ENCODE measurements at regions not wholly inside any gene's neighbourhood (a gene's known extent, or its start where the extent isn't known, plus 50 kb on each side); places are given as distances from the start of the nearest gene placed in this dataset.

GRCh38 chr15:72933976-72934375 lies 118.3 kb upstream of the NEO1 start:
- Histone ChIP-seq H3K27me3 (no peaks in the 10 kb centered on the region), H3K27ac (no peak overlapping the region), H3K9me3 (no peaks in the 10 kb centered on the region), H3K36me3 (no peaks in the 10 kb centered on the region), H3K4me1 (no peaks in the 10 kb centered on the region), H3K4me3 (no peak overlapping the region)
- TF ChIP-seq, protein P1, sequence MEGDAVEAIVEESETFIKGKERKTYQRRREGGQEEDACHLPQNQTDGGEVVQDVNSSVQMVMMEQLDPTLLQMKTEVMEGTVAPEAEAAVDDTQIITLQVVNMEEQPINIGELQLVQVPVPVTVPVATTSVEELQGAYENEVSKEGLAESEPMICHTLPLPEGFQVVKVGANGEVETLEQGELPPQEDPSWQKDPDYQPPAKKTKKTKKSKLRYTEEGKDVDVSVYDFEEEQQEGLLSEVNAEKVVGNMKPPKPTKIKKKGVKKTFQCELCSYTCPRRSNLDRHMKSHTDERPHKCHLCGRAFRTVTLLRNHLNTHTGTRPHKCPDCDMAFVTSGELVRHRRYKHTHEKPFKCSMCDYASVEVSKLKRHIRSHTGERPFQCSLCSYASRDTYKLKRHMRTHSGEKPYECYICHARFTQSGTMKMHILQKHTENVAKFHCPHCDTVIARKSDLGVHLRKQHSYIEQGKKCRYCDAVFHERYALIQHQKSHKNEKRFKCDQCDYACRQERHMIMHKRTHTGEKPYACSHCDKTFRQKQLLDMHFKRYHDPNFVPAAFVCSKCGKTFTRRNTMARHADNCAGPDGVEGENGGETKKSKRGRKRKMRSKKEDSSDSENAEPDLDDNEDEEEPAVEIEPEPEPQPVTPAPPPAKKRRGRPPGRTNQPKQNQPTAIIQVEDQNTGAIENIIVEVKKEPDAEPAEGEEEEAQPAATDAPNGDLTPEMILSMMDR (IDR thresholded peaks at IDR 0.05) = no peak
- no peak for DNase-seq (ENCODE audit: low spot score)

GRCh38 chr15:72932472-72932871 lies 119.8 kb upstream of the NEO1 start:
- Histone ChIP-seq H3K27me3 (no peaks in the 10 kb centered on the region), H3K4me3 (no peak overlapping the region)
- TF ChIP-seq, protein P1 (IDR thresholded peaks at IDR 0.05) = no peak

GRCh38 chr15:72927451-72927850 lies 124.8 kb upstream of the NEO1 start:
- H3K4me3 ChIP-seq = no peak overlapping the region
- no peak overlapping the region for H3K27ac ChIP-seq
- H3K27me3 ChIP-seq = no peaks in the 10 kb centered on the region
- H3K9me3 ChIP-seq = no peaks in the 10 kb centered on the region
- no peak for DNase-seq (ENCODE audit: low spot score)
- H3K4me1 ChIP-seq = no peaks in the 10 kb centered on the region
- TF ChIP-seq, protein P1 (IDR thresholded peaks at IDR 0.05) = no peak
- no peaks in the 10 kb centered on the region for H3K36me3 ChIP-seq

More at GRCh38 chr15:72932472-72932871, 119.8 kb upstream of the NEO1 start:
- no peaks in the 10 kb centered on the region for H3K4me1 ChIP-seq
- no peak for DNase-seq (ENCODE audit: low spot score)
- no peaks in the 10 kb centered on the region for H3K9me3 ChIP-seq
- H3K27ac ChIP-seq = no peak overlapping the region
- H3K36me3 ChIP-seq = no peaks in the 10 kb centered on the region

DNA sequence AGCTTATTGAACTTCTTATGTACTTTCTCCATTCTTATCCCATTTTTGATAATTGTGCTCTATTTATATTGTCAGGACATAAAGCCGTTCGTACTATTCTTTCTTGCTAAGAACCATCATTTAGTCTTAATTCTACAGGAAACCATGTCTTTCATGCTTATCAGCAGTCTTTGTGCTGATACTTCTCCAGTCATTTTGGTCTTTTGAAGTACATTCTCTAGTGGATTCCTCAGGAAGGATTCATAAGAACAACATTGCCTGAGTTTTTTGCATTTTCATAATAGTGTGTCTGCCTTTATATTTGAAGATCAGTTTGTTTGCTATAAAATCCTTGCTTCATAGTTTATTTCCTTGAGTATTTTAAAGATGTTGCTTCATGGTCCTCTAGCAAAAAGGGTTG lies 126.6 kb upstream of the NEO1 start:
- DNase-seq (ENCODE audit: low spot score) = no peak

DNA sequence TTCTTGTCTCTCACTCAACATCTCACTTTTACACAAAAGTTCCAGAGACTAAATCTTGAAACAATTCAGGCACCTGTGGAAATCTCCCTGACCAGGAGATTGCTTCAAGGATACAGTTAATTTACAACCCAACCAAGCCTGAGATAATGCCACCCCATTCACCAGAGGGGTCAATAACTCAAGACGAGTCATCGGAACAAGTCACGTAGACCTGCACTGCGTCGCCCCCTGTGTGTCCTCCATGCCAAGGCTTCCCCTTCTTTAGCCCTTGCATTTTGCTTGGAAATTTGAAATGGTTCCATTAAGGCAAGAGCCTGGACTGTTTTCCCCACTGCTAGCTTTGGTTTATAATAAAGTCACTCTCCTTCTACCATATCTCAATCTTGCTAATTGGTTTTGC lies 129.0 kb upstream of the NEO1 start:
- Histone ChIP-seq H3K27me3 (no peaks in the 10 kb centered on the region), H3K27ac (no peak overlapping the region), H3K36me3 (no peaks in the 10 kb centered on the region), H3K4me1 (no peaks in the 10 kb centered on the region), H3K9me3 (no peaks in the 10 kb centered on the region), H3K4me3 (no peak overlapping the region)
- TF ChIP-seq, protein P1 (IDR thresholded peaks at IDR 0.05) = no peak
- DNase-seq (ENCODE audit: low spot score) = no peak

More for the DNA sequence above, 126.6 kb upstream of the NEO1 start:
- Histone ChIP-seq H3K9me3 (no peaks in the 10 kb centered on the region), H3K27me3 (no peaks in the 10 kb centered on the region), H3K36me3 (no peaks in the 10 kb centered on the region), H3K4me3 (no peak overlapping the region), H3K4me1 (no peaks in the 10 kb centered on the region), H3K27ac (no peak overlapping the region)
- TF ChIP-seq, protein P1 (IDR thresholded peaks at IDR 0.05) = no peak

- no peak for DNase-seq (ENCODE audit: low spot score)
- Histone ChIP-seq H3K27ac (no peak overlapping the region), H3K27me3 (no peaks in the 10 kb centered on the region), H3K4me3 (no peak overlapping the region), H3K36me3 (no peaks in the 10 kb centered on the region), H3K9me3 (no peaks in the 10 kb centered on the region), H3K4me1 (no peaks in the 10 kb centered on the region)
- TF ChIP-seq, protein P1 (IDR thresholded peaks at IDR 0.05) = no peak
These were observed 131.7 kb upstream of the NEO1 start for GRCh38 chr15:72920551-72920950.
